Fibroblast of villous mesenchyme (primary cell): ENCODE measurements at regions not wholly inside any gene's neighbourhood (a gene's known extent, or its start where the extent isn't known, plus 50 kb on each side); places are given as distances from the start of the nearest gene placed in this dataset. TPM values are rescaled to one million over a fixed set of nuclear protein-coding genes. Genes with fewer than 3 reads are reported as not detected.
A peak's percentile ranks its signal among the peaks of the same experiment; 100 is the strongest.

ENCODE experiments used
- DNase-seq: peaks from one replicate; pipeline ENCODE4 v3.0.0-alpha.2; 2010; ENCODE audit warnings: low read depth
- H3K4me3 ChIP-seq: 2 replicates; pipeline ENCODE4 v1.5.1; 2011; ENCODE audit warnings: low read depth, mild to moderate bottlenecking, low read length
- small RNA-seq: library from RNA; depleted of rRNA; stranded (forward); fragments of <200 nt; gene quantifications from one replicate; pipeline ENCODE3, GENCODE V24; 2012
- TF ChIP-seq, protein P1 (sequence below): IDR thresholded peaks from 2 replicates; pipeline ENCODE4 v1.5.1; 2012; ENCODE audit warnings: low read depth, mild to moderate bottlenecking, low read length; ENCODE audit not compliant: insufficient read depth

DNA sequence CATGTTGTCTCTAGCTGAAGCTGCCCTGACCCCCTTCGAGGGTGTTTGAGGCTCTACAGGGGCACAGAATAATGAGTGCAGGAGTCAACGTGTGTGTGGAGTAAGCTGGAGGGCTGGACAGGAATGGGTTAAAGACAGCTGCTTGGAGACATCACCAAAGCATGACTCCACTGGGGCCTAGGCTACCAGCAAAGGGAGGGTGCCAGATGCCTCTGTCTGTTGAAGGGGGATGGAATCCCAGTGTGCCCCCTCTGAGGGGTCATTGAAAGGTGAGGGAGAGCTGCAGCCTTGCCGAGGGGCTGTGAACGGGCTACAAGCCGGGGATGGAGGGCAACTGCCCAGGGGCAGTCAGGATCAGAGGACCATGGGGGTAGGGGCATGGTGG is 51.7 kb upstream of the PODXL start:
- H3K4me3 ChIP-seq: no peak overlapping the region
- DNase-seq: no peak
- TF ChIP-seq, protein P1, sequence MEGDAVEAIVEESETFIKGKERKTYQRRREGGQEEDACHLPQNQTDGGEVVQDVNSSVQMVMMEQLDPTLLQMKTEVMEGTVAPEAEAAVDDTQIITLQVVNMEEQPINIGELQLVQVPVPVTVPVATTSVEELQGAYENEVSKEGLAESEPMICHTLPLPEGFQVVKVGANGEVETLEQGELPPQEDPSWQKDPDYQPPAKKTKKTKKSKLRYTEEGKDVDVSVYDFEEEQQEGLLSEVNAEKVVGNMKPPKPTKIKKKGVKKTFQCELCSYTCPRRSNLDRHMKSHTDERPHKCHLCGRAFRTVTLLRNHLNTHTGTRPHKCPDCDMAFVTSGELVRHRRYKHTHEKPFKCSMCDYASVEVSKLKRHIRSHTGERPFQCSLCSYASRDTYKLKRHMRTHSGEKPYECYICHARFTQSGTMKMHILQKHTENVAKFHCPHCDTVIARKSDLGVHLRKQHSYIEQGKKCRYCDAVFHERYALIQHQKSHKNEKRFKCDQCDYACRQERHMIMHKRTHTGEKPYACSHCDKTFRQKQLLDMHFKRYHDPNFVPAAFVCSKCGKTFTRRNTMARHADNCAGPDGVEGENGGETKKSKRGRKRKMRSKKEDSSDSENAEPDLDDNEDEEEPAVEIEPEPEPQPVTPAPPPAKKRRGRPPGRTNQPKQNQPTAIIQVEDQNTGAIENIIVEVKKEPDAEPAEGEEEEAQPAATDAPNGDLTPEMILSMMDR: no peak

DNA sequence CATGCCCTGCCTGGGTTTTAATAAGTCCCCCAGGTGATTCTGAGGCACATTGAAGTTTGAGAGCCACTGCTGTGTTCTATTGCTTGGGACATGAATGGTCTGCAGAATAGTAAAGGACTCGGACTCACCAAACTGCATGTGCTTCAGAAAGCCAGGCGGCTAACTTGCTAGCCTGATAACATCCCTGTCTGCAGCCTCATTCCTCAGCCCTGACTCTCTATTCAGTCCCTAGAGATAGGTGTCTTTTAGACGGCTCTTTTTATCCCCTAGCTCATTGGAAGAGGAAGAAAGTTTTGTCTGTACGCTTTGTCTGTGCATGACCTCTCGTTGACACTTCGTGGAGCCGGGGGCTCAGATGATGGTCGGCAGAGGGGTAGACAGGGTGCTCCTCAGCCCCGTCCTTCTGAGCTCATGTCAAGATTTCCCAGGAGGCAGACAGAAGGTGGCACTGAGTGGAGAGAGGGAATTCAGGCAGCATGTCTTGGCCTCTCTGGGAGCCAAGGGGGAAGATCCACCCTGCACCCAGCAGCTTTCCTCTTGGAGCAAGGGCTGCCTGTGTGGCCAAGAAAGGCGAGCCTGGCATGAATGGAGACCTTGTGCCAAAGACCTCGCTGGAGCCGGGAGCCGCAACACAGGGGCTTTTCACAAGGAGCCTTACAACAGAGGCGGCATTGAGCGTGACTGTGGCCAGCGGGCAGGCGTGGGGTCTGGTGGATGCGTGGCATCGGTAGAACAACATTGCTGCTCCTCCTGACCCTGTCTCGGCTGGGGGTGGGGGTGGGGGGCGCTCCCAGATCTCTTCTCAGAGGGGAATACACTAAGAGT is 51.1 kb upstream of the PODXL start:
- TF ChIP-seq, protein P1: no peak
- DNase-seq: no peak
- no peak overlapping the region for H3K4me3 ChIP-seq

DNA sequence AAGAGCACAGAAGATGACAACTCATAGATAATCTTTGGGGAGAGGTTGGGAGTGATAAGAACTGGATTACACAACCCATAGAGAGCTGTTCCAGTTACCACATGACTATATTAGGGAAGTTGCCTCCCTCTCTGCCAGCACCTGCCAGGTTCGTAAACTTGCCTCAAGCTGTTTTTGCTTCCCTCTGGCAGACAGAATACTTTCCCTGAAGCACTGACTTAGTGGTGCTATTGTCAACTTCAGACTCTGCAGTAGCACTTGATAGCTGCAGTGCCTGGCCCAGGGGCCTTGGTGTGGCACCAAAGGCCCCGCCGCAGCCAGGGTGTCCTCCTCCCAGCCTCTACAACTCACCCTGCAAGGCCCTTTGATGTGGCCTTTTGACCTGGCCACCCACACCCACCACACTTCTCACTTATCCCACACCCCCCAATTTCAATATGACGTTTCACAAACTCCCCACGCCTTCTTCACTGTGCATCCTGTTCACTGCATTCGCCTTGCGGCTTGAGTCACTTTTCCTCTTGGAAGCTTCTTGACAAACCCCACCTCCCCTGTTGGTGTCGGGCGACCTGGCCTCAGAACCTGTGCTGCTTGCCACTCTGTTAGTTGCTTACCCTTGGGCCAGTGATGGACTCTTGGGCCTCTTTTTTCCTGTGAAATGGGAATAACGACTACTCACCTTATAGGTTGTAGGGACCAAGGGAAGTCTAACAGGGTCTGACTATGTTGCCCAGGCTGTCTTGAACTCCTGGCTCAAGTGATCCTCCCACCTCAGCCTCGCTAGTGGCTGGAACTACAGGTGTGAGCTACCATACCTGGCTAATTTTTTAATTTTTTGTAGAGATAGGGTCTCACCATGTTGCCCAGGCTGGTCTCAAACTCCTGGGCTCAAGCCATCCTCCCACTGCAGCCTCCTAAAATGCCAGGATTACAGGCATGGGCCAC is 50.2 kb upstream of the PODXL start:
- TF ChIP-seq, protein P1: no peak
- DNase-seq: peak; percentile 26
- H3K4me3 ChIP-seq: no peak overlapping the region

Small RNA genes lying in the stretch of these regions (small RNA-seq; reads per million reads assigned to genes)
- gene AC009518.3: not detected
